ENCODE measurements at regions not wholly inside any gene's neighbourhood (a gene's known extent, or its start where the extent isn't known, plus 50 kb on each side); places are given as distances from the start of the nearest gene placed in this dataset.
"Not testable (repeated sequence)": the region's sequence is repeated elsewhere in the genome, so short reads cannot be mapped to it uniquely, and the experiment has no call there.

DNA sequence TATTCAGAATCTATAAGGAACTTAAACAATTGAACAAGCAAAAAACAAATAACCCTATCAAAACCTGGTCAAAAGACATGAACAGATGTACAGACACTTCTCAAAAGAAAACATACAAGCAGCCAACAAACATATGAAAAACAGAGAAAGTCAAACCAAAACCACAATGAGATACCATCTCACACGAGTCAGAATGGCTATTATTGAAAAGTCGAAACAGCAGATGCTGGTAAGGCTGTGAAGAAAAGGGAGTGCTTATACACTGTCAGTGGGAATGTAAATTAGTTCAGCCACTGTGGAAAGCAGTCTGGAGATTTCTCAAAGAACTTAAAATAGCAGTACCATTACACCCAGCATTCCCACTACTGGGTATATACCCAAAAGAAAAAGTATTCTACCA is 520.1 kb downstream of the LTN1 start:
- not testable (repeated sequence) for DNase-seq (ENCODE audit: low read depth)

DNA sequence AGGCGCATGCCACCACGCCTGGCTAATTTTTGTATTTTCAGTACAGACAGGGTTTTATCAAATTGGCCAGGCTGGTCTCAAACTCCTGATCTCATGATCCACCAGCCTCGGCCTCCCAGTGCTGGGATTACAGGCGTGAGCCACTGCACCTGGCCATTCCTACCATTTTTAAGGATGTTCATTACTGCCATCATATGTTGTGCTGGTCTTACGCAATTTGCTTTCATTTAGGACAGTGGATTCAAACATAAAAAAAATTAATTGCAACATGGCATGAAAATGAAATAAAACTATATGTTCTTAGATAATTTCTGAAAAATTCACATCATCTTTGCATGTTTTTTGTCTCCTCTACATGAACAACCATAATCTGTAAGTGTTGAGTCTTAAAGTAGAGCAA is 527.7 kb downstream of the LTN1 start:
- DNase-seq (ENCODE audit: low read depth) = no peak

DNA sequence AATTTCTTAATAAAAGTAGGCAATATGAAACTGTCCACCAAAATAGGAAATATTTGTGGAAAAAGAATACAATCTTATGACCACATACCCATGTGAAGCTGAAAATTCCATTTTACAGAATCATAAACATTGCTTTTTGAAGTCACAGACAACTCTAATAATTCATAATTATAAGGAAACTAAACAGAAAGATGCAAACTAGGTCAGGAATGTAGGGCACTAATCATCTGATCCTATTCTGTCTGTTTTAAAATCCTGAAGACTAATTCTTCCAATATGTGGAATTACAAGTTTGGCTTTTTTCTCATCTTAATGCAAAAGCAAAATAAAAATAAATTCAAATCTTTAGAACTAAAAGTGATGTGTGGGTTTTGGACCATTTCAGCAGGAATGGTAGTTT is 528.6 kb downstream of the LTN1 start:
- no peak for DNase-seq (ENCODE audit: low read depth)

DNA sequence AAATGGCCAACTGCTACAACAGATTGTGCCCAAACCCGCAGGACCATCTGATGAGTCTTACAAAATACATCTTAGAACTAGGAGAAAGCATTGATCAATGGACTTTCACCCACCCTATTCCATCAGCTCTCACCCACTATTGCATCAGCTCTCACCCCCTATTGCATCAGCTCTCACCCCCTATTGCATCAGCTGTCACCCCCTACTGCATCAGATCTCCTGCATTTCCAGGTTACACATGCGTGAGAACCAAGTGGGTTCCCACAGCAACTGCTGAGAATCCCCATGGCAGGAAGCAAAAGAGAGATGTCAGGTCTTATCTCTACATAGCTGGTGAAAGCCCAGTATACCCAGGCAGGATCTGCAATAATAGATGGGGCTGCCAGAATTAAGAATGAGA is 533.5 kb downstream of the LTN1 start:
- DNase-seq (ENCODE audit: low read depth) = no peak

DNA sequence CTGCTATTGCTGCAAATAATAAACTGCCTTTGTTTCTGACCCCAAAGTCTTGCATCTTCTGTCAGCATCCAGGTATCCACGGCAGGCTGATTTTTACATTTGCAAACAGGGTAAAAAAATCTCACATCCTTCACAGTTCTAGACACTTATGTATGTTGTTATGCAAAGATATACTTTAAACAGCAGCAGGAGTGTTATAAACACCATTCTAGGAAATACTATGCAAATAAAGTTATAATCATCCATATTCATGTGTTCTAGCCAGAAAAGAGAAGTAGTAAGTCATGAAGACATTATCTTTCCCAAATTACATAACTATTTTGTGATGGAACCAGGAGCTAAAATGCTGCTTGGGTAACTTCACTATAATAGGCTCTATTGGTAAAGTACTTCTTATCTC is 534.2 kb downstream of the LTN1 start:
- no peak for DNase-seq (ENCODE audit: low read depth)

DNA sequence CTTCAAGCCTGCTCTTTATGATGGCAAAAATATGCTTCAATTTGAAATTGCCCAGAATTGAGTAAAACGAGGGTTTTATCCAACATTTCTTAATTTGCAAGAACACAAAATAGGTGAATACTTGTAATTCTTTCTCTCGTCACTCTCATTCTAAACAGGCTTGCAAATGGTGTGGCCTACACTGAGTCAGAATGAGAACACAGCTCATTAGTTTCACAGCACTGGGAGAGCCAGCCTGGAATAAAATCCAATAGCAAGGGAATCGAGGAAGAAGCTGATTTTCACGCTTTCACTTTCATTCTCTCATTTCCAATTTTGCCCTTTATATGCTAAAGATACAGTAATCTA is 537.5 kb downstream of the LTN1 start:
- DNase-seq (ENCODE audit: low read depth) = peak; percentile 24

DNA sequence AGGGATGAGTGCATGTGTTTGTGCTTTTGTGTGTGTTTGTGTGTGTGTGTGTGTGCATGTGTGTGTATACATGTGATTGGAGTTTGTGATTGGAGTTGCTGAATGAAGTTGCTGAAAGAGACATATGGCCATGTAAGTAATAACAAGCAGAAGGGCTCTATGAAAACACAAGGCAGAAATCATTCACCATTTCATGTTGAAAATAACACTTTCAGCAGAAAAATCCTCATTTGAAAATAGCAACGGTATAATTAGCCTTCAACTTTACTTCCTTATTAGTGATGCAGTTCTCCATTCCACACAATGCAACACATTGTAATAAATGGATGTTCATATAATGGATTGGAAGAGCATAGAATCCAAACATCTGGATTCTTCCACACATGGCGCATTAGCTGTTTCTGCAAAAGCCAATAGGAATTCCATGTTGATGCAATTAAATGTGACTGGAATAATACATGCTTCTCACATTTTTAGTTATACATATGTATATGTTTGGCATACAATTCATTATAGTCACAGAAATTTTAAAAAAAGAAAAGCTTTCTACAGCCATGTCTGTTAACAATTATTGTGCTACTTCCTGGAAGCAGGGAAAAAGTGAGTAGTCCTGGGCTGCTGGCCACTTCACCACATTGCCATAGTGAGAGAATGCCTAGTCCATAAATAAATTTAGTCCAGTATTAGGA is 538.0 kb downstream of the LTN1 start:
- no peak for DNase-seq (ENCODE audit: low read depth)

DNA sequence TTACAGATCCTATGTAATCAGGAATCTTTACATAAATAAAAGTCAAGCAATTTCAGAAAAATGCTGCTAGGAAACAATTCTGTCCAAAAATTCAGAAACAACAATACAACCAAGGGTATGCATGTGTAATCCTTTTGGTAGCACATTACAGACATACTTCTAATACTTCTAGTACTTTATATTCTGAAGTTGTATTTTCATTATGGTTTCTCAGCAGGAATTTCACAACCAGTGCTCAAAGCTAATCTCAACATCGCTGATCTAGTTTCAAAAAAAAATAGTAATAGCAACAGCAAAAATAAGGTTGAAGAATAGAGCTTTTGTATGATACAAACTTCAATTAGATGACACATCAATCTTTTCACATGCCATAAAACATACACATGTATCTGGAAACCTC is 545.2 kb downstream of the LTN1 start:
- DNase-seq (ENCODE audit: low read depth) = no peak

DNA sequence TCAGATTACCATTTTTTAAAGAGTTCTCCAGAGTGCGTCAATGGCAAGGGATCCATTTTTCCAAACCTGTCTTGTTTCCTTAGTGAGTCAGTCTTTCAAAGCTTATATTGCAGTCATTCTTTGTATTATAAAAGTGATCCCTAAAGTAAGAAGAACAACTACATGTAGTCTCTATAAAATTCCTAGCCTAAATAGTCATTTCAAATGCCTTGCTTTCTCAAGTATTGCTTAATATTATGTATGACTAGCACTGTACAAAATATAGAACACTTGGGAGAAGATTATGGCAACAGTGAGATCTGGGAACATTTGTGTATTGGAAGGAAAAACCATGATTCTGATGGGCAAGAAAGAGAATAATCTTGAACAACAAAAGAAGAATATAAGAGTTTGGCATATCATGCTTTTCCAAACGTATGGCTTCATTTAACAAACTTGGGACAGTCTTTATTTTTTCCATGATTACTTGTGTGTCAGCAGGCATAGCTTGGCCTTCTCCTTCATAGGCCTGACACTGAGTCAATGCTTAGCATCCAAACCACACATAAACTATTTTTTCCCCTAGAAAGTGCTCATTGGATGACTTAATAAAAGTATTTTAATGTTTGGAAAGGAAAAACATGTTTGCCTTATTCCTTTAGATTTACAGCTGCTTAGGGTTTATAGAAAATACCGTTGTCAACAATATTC is 547.4 kb downstream of the LTN1 start:
- DNase-seq (ENCODE audit: low read depth) = peak; percentile 24

DNA sequence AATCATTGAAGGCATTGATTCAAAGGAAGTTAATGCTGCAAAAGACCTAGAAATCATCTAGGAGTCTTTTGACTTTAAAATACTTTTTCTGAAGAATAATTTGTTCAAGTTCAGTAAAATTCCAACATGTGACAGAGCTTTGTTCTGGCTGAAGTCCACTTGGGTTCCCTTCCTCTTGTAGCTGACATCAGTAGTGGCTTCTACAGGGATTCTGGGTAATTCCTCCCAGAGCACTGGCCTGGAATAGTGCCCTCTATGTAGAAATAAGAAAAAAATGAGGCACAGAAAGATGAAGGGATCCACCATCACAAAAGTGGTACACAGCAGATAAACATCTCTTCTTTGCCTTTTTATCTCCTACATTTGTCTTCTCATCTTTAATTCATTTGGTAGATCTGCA is 548.1 kb downstream of the LTN1 start:
- no peak for DNase-seq (ENCODE audit: low read depth)

DNA sequence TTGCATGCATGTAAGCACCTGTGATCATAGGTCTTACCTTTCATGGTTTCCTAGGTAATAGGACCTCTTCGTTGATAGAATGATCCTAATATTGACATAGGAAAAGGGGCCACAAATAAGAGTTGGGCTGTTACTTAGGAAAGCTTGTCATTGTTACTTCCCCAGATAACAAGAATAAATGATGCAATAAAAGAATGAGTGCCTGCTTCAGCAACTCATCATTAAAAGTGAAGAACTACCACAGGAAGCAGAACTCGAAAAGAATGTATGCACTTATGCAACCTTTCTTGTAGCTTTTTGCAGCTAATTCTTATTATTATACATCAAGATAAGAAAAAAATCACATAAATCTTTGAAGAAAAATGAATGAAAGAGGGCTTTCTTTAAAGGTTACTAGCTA is 548.6 kb downstream of the LTN1 start:
- DNase-seq (ENCODE audit: low read depth) = no peak

DNA sequence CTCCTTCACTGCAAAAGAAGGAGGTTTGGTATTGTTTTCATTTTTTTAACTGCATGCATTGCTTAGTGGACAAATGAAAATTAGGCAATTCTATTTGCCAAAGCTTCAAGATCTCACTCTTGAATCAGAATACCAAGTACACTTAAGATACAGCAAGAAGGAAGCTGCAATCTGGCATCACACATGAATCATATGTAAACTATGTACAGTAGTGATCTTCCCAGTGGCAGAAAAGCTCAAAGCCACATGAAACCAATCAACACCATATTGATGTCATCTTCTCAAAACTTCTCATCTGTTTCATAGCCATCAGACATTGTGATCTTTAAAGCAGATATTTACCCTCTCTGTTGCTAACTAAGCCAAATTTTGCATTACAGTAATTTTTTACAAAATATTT is 550.1 kb downstream of the LTN1 start:
- DNase-seq (ENCODE audit: low read depth) = peak; percentile 26

DNA sequence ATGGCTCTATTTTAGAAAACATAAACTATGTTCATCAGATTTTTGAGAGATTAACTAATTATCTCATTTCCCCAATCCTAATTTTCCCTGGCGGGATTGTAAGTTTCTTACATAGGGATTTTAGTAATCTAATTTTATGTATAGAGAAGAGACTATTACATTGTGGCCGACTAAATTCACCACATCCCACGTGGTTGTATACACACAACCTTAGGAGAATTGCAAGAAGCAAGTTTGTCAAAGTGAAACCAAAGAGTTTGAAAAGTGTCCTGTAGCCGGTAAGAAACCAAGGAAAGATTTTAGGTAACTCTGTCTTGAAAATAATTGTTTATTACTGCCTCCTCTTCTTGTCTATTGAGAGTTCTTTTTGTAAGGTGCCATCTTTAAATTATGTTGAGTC is 550.6 kb downstream of the LTN1 start:
- no peak for DNase-seq (ENCODE audit: low read depth)

DNA sequence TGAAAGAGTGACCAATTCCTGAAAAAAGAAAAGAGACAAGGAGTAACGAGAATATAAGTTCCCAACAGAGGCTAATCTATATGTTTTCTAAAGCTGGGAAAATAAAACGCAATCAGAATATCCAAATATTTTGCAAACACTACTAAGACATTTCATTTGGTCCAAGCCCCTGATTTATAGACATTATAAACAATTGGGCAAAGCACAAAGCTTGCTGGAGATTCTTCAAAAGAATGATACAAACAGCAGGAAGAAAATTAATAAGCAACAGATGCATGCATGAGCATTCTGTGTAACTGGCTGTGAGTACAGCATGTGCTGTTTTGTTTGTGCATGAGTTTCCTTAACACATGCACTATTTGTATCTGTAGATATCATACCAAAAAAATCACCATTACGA is 552.9 kb downstream of the LTN1 start:
- no peak for DNase-seq (ENCODE audit: low read depth)

DNA sequence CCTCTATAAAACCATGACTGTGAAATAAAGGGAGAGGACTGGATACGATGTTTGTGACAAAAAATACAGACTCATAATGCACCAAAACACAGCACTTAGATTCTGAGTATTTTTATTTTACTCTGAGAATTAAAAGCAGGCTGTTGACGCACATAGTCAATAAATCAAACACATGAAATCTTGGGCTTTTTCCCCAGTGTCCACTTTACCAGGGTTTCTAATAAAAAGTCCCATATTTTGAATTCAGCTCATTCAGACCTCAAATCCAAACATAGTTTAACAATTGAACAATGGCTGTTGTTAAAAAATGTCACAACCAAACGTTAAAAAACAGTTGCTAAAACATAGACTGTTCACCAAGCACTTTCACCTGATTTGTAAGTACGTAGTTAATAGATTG is 553.4 kb downstream of the LTN1 start:
- DNase-seq (ENCODE audit: low read depth) = no peak

DNA sequence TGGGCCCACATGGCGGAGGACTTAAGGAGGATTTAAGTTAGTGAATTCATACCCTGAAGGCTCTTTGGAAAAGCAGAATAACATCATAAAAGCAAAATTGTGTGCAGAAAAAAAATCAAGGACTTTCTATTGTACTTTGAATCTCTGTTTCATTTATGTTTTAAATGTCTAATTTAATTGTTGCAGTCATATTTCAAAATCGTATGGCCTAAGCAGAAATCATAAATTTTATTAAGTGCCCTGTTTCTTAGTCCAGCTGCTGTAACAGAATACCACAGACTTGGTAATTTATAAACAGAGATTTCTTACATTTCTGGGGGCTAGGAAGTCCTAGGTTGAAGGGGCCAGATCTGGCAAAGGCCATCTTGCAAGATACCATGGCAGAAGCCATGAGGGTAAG is 555.6 kb downstream of the LTN1 start:
- no peak for DNase-seq (ENCODE audit: low read depth)

DNA sequence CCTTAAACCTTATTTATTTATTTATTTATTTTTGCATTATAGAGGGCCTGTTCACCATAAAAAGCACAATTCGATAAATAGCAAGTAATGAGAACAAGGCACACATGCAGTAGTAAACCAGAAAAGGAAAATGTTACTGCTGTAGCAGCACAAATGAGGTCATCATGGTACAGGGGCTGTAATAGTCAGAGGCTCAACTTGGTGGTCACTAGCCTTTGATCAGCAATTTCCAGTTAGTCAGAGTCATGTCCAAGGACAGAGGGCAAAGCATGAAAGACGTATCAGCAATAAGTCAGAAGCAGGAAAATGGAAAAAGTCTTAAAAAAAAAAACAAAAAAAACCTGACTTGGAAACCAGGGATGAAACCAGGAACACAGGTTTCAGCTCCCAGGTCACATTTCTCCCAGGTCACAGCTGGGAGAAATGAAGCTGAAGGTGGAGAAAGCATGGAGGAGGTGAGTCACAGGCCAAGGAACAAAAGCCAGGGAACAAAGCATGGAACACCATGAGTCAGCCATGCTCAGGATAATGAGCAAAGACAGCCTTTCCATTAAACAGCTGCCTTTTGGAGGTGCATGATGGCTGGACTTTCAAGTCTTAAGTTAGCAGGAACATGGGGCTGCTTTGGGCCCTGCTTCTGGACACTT is 556.3 kb downstream of the LTN1 start:
- DNase-seq (ENCODE audit: low read depth) = peak; percentile 81

DNA sequence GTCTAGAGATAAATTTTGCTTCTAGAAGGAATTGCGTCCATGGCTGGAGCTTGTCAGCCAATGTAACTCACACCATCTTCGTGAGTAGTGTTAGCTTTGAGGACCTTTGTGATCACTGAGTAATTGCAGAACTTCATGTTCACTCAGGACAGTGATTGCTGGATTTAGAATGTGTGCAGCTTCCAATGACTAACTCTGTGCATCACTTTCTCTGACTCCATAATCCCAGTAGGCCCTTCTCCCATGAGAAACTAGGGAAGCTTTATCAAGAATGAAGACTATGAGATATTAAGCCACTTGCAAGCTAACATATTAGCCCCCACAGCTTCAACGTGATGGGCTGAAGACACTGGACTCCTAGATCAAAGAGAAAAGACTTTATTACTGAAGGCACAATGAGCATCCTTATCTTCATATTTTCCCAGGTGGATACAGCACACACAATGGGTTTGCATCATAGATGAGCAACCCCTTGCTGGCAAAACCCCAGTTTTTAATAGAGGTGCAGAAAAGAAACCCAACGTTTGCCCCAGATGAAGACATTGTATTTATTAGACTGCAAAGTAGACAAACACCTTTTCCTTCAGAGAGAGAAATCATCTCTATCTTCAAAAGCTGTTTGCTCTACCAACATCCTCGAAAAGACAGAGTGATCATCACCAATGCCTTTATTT is 561.0 kb downstream of the LTN1 start:
- DNase-seq (ENCODE audit: low read depth) = no peak

DNA sequence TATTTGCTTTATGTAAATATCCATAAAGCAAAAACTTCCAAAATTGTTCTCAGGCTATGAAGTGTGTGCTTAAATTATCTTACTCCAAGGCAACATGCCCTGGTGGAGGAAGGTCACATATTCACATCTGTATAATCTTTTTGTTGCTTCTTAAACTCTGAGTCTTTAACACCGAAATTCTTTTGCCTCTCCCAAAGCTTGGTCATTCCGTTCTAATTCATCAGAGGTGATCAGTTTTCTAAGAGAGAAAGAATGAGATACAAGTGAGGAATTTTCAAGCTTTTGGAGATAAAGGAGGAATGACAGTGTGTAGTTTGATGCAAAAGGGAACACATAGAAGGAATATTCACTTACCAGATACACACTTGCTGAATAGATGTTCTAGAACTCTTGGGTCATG is 561.7 kb downstream of the LTN1 start:
- DNase-seq (ENCODE audit: low read depth) = no peak

DNA sequence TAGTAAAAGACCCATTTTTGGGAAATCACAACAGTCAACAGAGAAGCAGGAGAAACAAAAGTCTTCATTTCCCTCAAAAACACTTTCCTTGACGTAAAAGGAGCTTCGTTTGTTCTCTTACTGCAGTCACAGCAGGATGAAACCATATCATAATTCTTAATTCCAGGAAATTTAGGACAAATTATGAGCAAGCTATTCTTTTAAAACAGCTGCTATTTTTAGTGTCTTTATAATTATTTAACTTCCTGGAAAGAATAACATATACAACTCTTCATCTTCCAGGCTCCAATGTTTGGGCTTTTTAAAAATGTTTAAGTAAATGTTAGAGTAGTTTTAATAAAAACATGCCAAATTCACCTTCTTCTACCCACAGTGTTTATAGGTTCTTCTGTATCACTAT is 563.5 kb downstream of the LTN1 start:
- DNase-seq (ENCODE audit: low read depth) = no peak

DNA sequence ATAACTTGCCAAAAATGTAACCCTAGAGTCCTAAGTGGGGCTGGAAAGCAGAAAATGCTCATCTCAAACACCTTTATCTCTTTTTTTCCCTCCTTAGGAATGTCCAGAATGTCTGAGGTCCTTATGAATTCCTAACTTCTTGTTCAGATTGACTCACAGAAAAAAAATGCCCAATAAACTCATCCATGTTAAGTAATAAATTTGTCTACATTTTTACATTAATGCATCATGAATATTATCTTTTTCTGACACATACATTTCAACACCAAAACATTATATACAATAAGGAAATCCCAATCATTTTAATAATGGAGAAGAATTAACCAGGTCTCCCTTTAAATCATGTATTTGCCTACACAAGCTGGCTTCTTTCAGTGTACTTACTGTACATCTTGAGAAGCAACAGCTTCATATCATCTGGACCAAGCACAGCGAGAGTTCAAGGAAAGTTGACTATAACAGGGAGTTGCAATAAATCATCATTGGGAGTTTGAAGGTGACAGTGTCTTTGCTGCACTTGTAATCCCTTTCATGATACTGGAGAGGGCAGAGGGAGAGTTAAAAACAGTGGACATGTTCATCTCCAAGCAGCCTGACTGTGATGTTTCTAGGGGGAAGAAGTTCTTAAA is 565.2 kb downstream of the LTN1 start:
- no peak for DNase-seq (ENCODE audit: low read depth)

DNA sequence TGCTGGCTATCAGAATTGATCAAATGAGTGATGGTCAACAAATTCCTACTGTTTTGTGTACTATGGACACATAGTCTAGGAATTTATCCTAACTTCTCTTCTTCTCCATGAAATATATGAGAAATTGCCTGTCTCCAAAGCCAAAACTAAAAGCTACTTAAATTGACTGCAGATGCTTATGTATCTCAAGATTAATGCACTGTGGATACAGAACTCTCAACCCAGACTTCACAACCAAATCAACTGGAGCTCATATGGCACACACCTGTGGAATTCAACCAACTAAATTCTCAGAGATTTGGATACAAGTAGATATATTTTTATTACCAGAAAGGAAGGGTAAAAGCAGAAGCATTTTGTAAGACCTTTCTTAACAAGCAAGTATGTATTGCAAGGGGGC is 566.1 kb downstream of the LTN1 start:
- no peak for DNase-seq (ENCODE audit: low read depth)
